Erythroblast (primary cell): ENCODE measurements at regions not wholly inside any gene's neighbourhood (a gene's known extent, or its start where the extent isn't known, plus 50 kb on each side); places are given as distances from the start of the nearest gene placed in this dataset.

ENCODE experiments used
- GATA1 ChIP-seq: IDR thresholded peaks from 2 replicates; pipeline ENCODE4 v1.6.1; 2011; ENCODE audit warnings: low read depth, mild to moderate bottlenecking, control low read depth, low read length, moderate library complexity
- POLR2A ChIP-seq: IDR thresholded peaks from 2 replicates; pipeline ENCODE4 v1.6.1; 2011; ENCODE audit warnings: mild to moderate bottlenecking, low read length

DNA sequence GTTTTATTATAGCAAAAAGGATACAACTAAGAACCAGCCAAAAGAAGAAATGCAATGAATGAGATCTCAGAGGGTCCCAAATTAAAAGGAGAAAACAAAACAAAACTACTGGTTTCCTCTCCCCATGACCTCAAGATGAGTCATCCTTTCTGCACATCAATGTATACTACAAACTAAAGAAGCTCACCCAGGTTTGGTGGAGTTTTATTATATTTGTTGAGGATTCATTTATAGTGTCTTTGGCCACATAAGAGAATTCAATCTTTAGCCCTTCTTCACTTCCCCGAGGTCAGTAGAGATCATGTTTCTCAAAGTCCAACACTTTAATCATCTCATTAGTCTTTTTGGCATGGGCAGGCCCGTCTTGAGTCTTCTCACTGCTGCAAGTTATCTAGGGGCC is 210.6 kb downstream of the SLC6A15 start:
- TF ChIP-seq POLR2A (no peak), GATA1 (no peak)
